Vagina (tissue), 2 donors: ENCODE measurements at regions not wholly inside any gene's neighbourhood (a gene's known extent, or its start where the extent isn't known, plus 50 kb on each side); places are given as distances from the start of the nearest gene placed in this dataset.

ENCODE experiments used
- POLR2A ChIP-seq, 2 donors: fragments of 450-650 bp; IDR thresholded peaks; one replicate each; pipeline ENCODE4 v1.6.1; 2017; ENCODE audit warnings: antibody characterized with exemption in 2 of 2, mild to moderate bottlenecking in 2 of 2, moderate library complexity in 2 of 2
- POLR2AphosphoS5 ChIP-seq, 2 donors: sonication (generic); formaldehyde crosslinking; IDR thresholded peaks; one replicate each; pipeline ENCODE4 v1.9.0; 2017; ENCODE audit warnings: antibody characterized with exemption in 2 of 2, mild to moderate bottlenecking in 2 of 2, low read depth in 1 of 2; ENCODE audit not compliant: insufficient read depth in 1 of 2
- TF ChIP-seq, protein P1 (sequence below), 3 experiments: fragments of 450-650 bp in 2 of 3; fragments of 200-600 bp in 1 of 3; sonication (generic) in 1 of 3; IDR thresholded peaks; one replicate each; pipeline ENCODE4 v1.5.1; 2017 to 2019; ENCODE audit warnings: antibody characterized with exemption in 3 of 3, mild to moderate bottlenecking in 2 of 3, moderate library complexity in 2 of 3

DNA sequence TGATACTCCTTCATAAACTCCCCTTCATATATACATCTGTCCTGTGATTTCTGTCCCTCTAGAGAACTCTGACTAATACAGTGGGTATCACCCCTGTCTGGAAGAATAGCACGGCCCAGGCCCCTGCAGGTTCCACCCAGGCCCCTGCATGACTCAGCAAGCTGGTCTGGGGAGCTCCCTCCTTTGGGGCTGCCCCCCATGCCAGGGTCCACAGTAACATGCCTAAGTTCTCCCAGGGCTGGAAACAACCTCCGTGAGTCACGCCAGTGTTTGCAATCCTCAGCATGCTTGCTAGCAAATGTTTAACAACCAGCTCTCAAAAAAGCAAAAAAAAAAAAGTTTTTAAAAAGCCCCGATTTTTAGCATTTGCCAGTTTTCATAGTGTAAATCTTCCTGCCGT, 134.3 kb upstream of the CDH4 start:
- TF ChIP-seq, protein P1, sequence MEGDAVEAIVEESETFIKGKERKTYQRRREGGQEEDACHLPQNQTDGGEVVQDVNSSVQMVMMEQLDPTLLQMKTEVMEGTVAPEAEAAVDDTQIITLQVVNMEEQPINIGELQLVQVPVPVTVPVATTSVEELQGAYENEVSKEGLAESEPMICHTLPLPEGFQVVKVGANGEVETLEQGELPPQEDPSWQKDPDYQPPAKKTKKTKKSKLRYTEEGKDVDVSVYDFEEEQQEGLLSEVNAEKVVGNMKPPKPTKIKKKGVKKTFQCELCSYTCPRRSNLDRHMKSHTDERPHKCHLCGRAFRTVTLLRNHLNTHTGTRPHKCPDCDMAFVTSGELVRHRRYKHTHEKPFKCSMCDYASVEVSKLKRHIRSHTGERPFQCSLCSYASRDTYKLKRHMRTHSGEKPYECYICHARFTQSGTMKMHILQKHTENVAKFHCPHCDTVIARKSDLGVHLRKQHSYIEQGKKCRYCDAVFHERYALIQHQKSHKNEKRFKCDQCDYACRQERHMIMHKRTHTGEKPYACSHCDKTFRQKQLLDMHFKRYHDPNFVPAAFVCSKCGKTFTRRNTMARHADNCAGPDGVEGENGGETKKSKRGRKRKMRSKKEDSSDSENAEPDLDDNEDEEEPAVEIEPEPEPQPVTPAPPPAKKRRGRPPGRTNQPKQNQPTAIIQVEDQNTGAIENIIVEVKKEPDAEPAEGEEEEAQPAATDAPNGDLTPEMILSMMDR (IDR thresholded peaks at IDR 0.05): no peak
- TF ChIP-seq POLR2AphosphoS5 (IDR thresholded peaks at IDR 0.05; ENCODE audit: insufficient read depth in 1 of 2, low read depth in 1 of 2): no peak
- TF ChIP-seq POLR2A (IDR thresholded peaks at IDR 0.05): no peak
